ENCODE measurements at regions not wholly inside any gene's neighbourhood (a gene's known extent, or its start where the extent isn't known, plus 50 kb on each side); places are given as distances from the start of the nearest gene placed in this dataset.

GRCh38 chr9:108182950-108183381, 672.8 kb downstream of the ACTL7B start:
- intact Hi-C loops (cut with DNase I) = no loop called here
- peaks cover 26% of the 10 kb centered on the region for H3K4me1 ChIP-seq
- H3K9me3 ChIP-seq = no peaks in the 10 kb centered on the region
- DNase-seq (ENCODE audit: extremely low spot score in 2 of 2) = no peak
- H3K27ac ChIP-seq = no peak overlapping the region
- TF ChIP-seq POLR2AphosphoS5 (IDR thresholded peaks at IDR 0.05; ENCODE audit: insufficient read depth in 1 of 2, low read depth in 1 of 2) (no peak), CTCF (IDR thresholded peaks at IDR 0.05) (no peak), POLR2A (IDR thresholded peaks at IDR 0.05) (no peak)
- no peak overlapping the region for H3K4me3 ChIP-seq
- no peaks in the 10 kb centered on the region for H3K36me3 ChIP-seq
- no peaks in the 10 kb centered on the region for H3K27me3 ChIP-seq

- H3K27ac ChIP-seq = no peak overlapping the region
- H3K9me3 ChIP-seq = no peaks in the 10 kb centered on the region
- intact Hi-C loops (cut with DNase I) = no loop called here
- no peaks in the 10 kb centered on the region for H3K36me3 ChIP-seq
- peaks cover 24% of the 10 kb centered on the region for H3K4me1 ChIP-seq
- no peak overlapping the region for H3K4me3 ChIP-seq
- no peaks in the 10 kb centered on the region for H3K27me3 ChIP-seq
- no peak for DNase-seq (ENCODE audit: extremely low spot score in 2 of 2)
- TF ChIP-seq POLR2A (IDR thresholded peaks at IDR 0.05) = no peak
- no peak for TF ChIP-seq CTCF (IDR thresholded peaks at IDR 0.05)
- TF ChIP-seq POLR2AphosphoS5 (IDR thresholded peaks at IDR 0.05; ENCODE audit: insufficient read depth in 1 of 2, low read depth in 1 of 2) = no peak
Measured at GRCh38 chr9:108182270-108182669, 673.5 kb downstream of the ACTL7B start.

DNA sequence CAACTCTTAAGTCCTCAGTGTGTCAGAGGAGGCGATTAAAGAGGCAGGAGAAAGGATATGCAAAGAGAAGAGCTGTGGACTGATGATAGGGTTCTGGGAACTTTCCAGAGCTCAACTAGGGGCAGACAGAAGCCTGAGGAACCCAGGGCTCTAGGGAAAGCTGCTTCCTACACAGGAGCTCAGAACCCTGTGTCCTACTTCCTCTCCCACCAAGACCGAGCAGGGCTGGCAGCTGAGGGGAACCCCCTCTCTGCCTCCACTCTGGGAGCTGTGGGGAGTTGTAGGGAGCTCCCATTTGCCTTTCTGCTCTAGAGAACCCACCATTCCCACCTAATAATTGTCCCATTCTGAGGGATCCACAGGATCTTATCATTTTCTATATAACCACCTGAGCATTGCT, 674.3 kb downstream of the ACTL7B start:
- TF ChIP-seq POLR2AphosphoS5 (IDR thresholded peaks at IDR 0.05; ENCODE audit: insufficient read depth in 1 of 2, low read depth in 1 of 2) = no peak
- no peak for TF ChIP-seq CTCF (IDR thresholded peaks at IDR 0.05)
- TF ChIP-seq POLR2A (IDR thresholded peaks at IDR 0.05) = no peak
- intact Hi-C loops (cut with DNase I) = no loop called here
- Histone ChIP-seq H3K27ac (no peak overlapping the region), H3K36me3 (no peaks in the 10 kb centered on the region), H3K9me3 (no peaks in the 10 kb centered on the region), H3K4me1 (peaks cover 18% of the 10 kb centered on the region), H3K4me3 (no peak overlapping the region), H3K27me3 (no peaks in the 10 kb centered on the region)
- DNase-seq (ENCODE audit: extremely low spot score in 2 of 2) = no peak

- Histone ChIP-seq H3K4me1 (peaks cover 18% of the 10 kb centered on the region), H3K27ac (no peak overlapping the region), H3K9me3 (no peaks in the 10 kb centered on the region), H3K36me3 (no peaks in the 10 kb centered on the region), H3K4me3 (no peak overlapping the region), H3K27me3 (no peaks in the 10 kb centered on the region)
- intact Hi-C loops (cut with DNase I) = no loop called here
- no peak for DNase-seq (ENCODE audit: extremely low spot score in 2 of 2)
- TF ChIP-seq CTCF (IDR thresholded peaks at IDR 0.05) = no peak
Measured at GRCh38 chr9:108180541-108180940, 675.2 kb downstream of the ACTL7B start.

DNA sequence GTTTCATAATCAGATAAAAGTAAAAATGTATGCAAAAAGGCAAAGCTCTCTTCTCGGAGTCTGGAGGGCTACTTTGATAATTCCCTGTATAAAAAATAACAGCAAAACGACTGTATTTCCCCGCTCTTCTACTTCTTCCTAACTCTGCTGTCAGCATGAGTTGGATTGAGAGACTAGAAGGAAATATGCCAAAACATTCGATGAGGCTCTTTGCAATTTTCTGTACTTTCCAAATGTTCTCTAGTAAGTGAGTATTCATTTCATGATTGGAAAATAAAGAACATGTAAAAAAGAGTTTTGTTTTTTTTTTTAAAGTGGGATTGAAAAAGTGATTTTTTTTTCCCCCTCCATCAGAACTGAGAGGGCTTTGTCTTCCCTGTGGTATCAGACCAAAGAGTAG, 677.5 kb downstream of the ACTL7B start:
- intact Hi-C loops (cut with DNase I) = no loop called here
- no peak overlapping the region for H3K27ac ChIP-seq
- H3K27me3 ChIP-seq = no peaks in the 10 kb centered on the region
- H3K9me3 ChIP-seq = no peaks in the 10 kb centered on the region
- H3K36me3 ChIP-seq = no peaks in the 10 kb centered on the region
- peaks cover 5% of the 10 kb centered on the region for H3K4me1 ChIP-seq
- DNase-seq (ENCODE audit: extremely low spot score in 2 of 2) = no peak
- TF ChIP-seq CTCF (IDR thresholded peaks at IDR 0.05) (no peak), POLR2AphosphoS5 (IDR thresholded peaks at IDR 0.05; ENCODE audit: insufficient read depth in 1 of 2, low read depth in 1 of 2) (no peak), POLR2A (IDR thresholded peaks at IDR 0.05) (no peak)
- no peak overlapping the region for H3K4me3 ChIP-seq

Measured in vagina (tissue), 2 donors.